ENCODE measurements at regions not wholly inside any gene's neighbourhood (a gene's known extent, or its start where the extent isn't known, plus 50 kb on each side); places are given as distances from the start of the nearest gene placed in this dataset.

DNA sequence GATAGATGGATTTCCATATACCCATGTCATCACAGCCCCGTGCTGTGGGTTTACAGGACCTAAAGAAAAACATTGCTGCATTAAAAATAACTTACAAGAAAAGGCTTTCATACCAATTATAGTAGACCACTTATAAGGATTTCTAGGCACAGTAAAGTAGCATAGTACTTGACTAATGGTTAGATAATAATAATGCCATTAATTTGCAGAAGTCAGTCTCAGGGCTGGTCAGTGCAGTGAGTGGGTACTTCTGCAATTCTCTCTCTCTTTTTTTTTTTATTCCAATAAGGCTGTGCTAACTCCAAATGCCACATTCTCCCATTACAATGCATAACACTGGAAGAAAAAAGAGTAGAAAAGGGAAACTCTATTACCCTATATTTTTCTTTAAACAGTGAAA lies 73.1 kb upstream of the TMPRSS15 start:
- no peak overlapping the region for H3K4me2 ChIP-seq (ENCODE audit: low read length)
- no peaks in the 10 kb centered on the region for H3K79me2 ChIP-seq (ENCODE audit: control insufficient read depth, insufficient read depth, low read length, poor library complexity)
- no peak overlapping the region for H2AFZ ChIP-seq (ENCODE audit: insufficient read depth, low read length, poor library complexity)
- no peaks in the 10 kb centered on the region for H3K27me3 ChIP-seq (ENCODE audit: insufficient read depth, low read length)
- no peak overlapping the region for H3K27ac ChIP-seq (ENCODE audit: low read depth, low read length)
- H2AK5ac ChIP-seq (ENCODE audit: low read length) = no peak overlapping the region
- no peaks in the 10 kb centered on the region for H3K79me1 ChIP-seq (ENCODE audit: low read length)
- no peak overlapping the region for H4K8ac ChIP-seq (ENCODE audit: low read depth, low read length)
- H2BK5ac ChIP-seq (ENCODE audit: low read depth, low read length, poor library complexity) = no peak overlapping the region
- no peak overlapping the region for H3K23ac ChIP-seq (ENCODE audit: low read length)
- H3K4ac ChIP-seq (ENCODE audit: low read depth, low read length) = no peak overlapping the region
- no peak overlapping the region for H3K9ac ChIP-seq (ENCODE audit: low read length)
- no peak overlapping the region for H3K18ac ChIP-seq (ENCODE audit: low read length)
- WGBS (ENCODE audit: extremely low coverage, insufficient coverage, insufficient read length) = no CpG with 5 or more reads among the region's 1 CpG
- H3K9me3 ChIP-seq (ENCODE audit: insufficient read depth, low read depth, low read length) = no peaks in the 10 kb centered on the region
- no peaks in the 10 kb centered on the region for H3K4me1 ChIP-seq (ENCODE audit: control insufficient read depth in 1 of 2, insufficient read depth in 2 of 2, low read length in 2 of 2)
- no peak overlapping the region for H4K91ac ChIP-seq (ENCODE audit: low read depth, low read length)
- no peak overlapping the region for H2BK12ac ChIP-seq (ENCODE audit: low read length)
- H3K4me3 ChIP-seq (ENCODE audit: low read depth, low read length) = no peak overlapping the region
- DNase-seq = no peak
- H3K14ac ChIP-seq (ENCODE audit: low read length) = no peak overlapping the region
- H4K12ac ChIP-seq (ENCODE audit: low read depth, low read length) = no peak overlapping the region
- H2BK120ac ChIP-seq (ENCODE audit: insufficient read depth, low read length, poor library complexity) = no peak overlapping the region
- H3K36me3 ChIP-seq (ENCODE audit: control insufficient read depth in 1 of 2, insufficient read depth in 2 of 2, low read length in 2 of 2) = no peaks in the 10 kb centered on the region

DNA sequence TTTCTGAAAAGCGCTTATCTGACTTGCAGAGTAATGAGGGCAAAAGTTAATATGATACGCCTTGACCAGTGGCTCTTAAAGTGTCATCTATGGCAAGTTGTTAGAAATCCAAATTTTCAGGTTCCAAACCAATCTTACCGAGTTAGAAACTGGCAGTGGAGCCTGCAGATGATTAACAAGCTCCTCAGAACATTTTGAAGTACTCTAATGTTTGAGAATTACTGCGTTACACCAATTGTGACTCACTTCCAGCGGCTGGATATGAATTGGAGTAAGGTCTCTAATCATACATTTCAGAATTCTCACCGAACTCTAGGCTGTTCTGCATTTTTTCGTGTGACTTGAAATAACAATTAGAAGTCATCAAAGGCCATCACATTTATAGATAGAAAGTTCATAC lies 73.5 kb upstream of the TMPRSS15 start:
- Histone ChIP-seq H4K12ac (ENCODE audit: low read depth, low read length) (no peak overlapping the region), H3K23ac (ENCODE audit: low read length) (no peak overlapping the region), H3K14ac (ENCODE audit: low read length) (no peak overlapping the region), H2AFZ (ENCODE audit: insufficient read depth, low read length, poor library complexity) (no peak overlapping the region), H3K27ac (ENCODE audit: low read depth, low read length) (no peak overlapping the region), H3K4ac (ENCODE audit: low read depth, low read length) (no peak overlapping the region), H3K18ac (ENCODE audit: low read length) (no peak overlapping the region), H2BK5ac (ENCODE audit: low read depth, low read length, poor library complexity) (no peak overlapping the region), H3K4me3 (ENCODE audit: low read depth, low read length) (no peak overlapping the region), H3K4me2 (ENCODE audit: low read length) (no peak overlapping the region), H2AK5ac (ENCODE audit: low read length) (no peak overlapping the region), H3K79me2 (ENCODE audit: control insufficient read depth, insufficient read depth, low read length, poor library complexity) (no peaks in the 10 kb centered on the region), H2BK12ac (ENCODE audit: low read length) (no peak overlapping the region), H3K9me3 (ENCODE audit: insufficient read depth, low read depth, low read length) (no peaks in the 10 kb centered on the region), H4K91ac (ENCODE audit: low read depth, low read length) (no peak overlapping the region), H3K4me1 (ENCODE audit: control insufficient read depth in 1 of 2, insufficient read depth in 2 of 2, low read length in 2 of 2) (no peaks in the 10 kb centered on the region), H4K8ac (ENCODE audit: low read depth, low read length) (no peak overlapping the region), H3K9ac (ENCODE audit: low read length) (no peak overlapping the region), H3K79me1 (ENCODE audit: low read length) (no peaks in the 10 kb centered on the region), H2BK120ac (ENCODE audit: insufficient read depth, low read length, poor library complexity) (no peak overlapping the region), H3K36me3 (ENCODE audit: control insufficient read depth in 1 of 2, insufficient read depth in 2 of 2, low read length in 2 of 2) (no peaks in the 10 kb centered on the region), H3K27me3 (ENCODE audit: insufficient read depth, low read length) (no peaks in the 10 kb centered on the region)
- DNase-seq = no peak
- WGBS (ENCODE audit: extremely low coverage, insufficient coverage, insufficient read length) = no CpG with 5 or more reads among the region's 7 CpGs

DNA sequence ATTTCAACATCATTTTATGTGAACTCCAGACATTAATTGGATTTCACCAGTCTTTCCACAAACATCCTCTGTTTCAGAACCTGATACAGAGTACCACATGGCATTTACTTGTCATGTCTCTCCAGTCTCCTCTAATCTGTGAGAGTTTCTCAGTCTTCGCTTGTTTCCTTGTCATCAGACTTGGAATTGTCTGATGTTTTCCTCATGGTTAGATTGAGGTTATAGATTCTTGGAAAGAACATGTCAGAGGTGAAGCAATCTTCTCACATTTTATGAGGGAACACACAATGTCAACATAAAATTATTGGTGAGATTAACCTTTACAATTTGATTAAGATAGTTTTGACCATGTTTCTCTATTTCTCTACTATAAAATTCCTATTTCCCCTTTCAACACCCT lies 74.9 kb upstream of the TMPRSS15 start:
- no peak overlapping the region for H4K8ac ChIP-seq (ENCODE audit: low read depth, low read length)
- no peak overlapping the region for H3K4me3 ChIP-seq (ENCODE audit: low read depth, low read length)
- no CpG with 5 or more reads among the region's 1 CpG for WGBS (ENCODE audit: extremely low coverage, insufficient coverage, insufficient read length)
- no peaks in the 10 kb centered on the region for H3K4me1 ChIP-seq (ENCODE audit: control insufficient read depth in 1 of 2, insufficient read depth in 2 of 2, low read length in 2 of 2)
- no peaks in the 10 kb centered on the region for H3K27me3 ChIP-seq (ENCODE audit: insufficient read depth, low read length)
- H3K9ac ChIP-seq (ENCODE audit: low read length) = no peak overlapping the region
- H3K9me3 ChIP-seq (ENCODE audit: insufficient read depth, low read depth, low read length) = no peaks in the 10 kb centered on the region
- no peaks in the 10 kb centered on the region for H3K36me3 ChIP-seq (ENCODE audit: control insufficient read depth in 1 of 2, insufficient read depth in 2 of 2, low read length in 2 of 2)
- no peak overlapping the region for H4K91ac ChIP-seq (ENCODE audit: low read depth, low read length)
- H3K14ac ChIP-seq (ENCODE audit: low read length) = no peak overlapping the region
- no peak overlapping the region for H2BK12ac ChIP-seq (ENCODE audit: low read length)
- no peak overlapping the region for H2AFZ ChIP-seq (ENCODE audit: insufficient read depth, low read length, poor library complexity)
- no peaks in the 10 kb centered on the region for H3K79me1 ChIP-seq (ENCODE audit: low read length)
- no peak overlapping the region for H3K23ac ChIP-seq (ENCODE audit: low read length)
- no peak overlapping the region for H4K12ac ChIP-seq (ENCODE audit: low read depth, low read length)
- no peak overlapping the region for H3K18ac ChIP-seq (ENCODE audit: low read length)
- H2BK5ac ChIP-seq (ENCODE audit: low read depth, low read length, poor library complexity) = no peak overlapping the region
- no peak overlapping the region for H3K4ac ChIP-seq (ENCODE audit: low read depth, low read length)
- no peak for DNase-seq
- H3K27ac ChIP-seq (ENCODE audit: low read depth, low read length) = no peak overlapping the region
- no peak overlapping the region for H3K4me2 ChIP-seq (ENCODE audit: low read length)
- H2AK5ac ChIP-seq (ENCODE audit: low read length) = no peak overlapping the region
- H3K79me2 ChIP-seq (ENCODE audit: control insufficient read depth, insufficient read depth, low read length, poor library complexity) = no peaks in the 10 kb centered on the region
- H2BK120ac ChIP-seq (ENCODE audit: insufficient read depth, low read length, poor library complexity) = no peak overlapping the region

DNA sequence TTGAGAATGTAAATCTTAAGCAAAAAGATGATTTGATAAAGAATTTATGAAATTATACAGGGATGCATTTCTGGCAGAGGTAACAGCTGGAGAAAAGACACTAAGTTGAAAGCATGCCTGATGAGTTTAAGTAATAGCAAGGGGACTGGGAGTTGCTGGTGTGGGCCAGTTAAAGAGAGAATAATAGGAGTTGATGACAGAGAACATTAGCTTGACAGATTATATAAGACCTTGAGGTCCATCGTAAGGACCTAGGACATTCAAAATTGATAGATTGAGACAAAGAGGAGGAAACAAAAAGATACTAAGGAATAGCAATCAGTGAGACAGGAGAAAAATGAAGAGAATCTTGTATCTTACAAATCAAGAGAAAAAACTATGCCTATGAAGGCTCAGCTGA lies 84.7 kb upstream of the TMPRSS15 start:
- no peak overlapping the region for H2BK5ac ChIP-seq (ENCODE audit: low read depth, low read length, poor library complexity)
- DNase-seq = no peak
- H3K4me3 ChIP-seq (ENCODE audit: low read depth, low read length) = no peak overlapping the region
- H2BK120ac ChIP-seq (ENCODE audit: insufficient read depth, low read length, poor library complexity) = no peak overlapping the region
- no peak overlapping the region for H3K14ac ChIP-seq (ENCODE audit: low read length)
- no peak overlapping the region for H3K27ac ChIP-seq (ENCODE audit: low read depth, low read length)
- no peaks in the 10 kb centered on the region for H3K79me1 ChIP-seq (ENCODE audit: low read length)
- H3K4ac ChIP-seq (ENCODE audit: low read depth, low read length) = no peak overlapping the region
- H4K91ac ChIP-seq (ENCODE audit: low read depth, low read length) = no peak overlapping the region
- no peak overlapping the region for H4K12ac ChIP-seq (ENCODE audit: low read depth, low read length)
- H3K18ac ChIP-seq (ENCODE audit: low read length) = no peak overlapping the region
- no peak overlapping the region for H2AFZ ChIP-seq (ENCODE audit: insufficient read depth, low read length, poor library complexity)
- H3K9me3 ChIP-seq (ENCODE audit: insufficient read depth, low read depth, low read length) = no peaks in the 10 kb centered on the region
- no peak overlapping the region for H3K9ac ChIP-seq (ENCODE audit: low read length)
- H3K4me1 ChIP-seq (ENCODE audit: control insufficient read depth in 1 of 2, insufficient read depth in 2 of 2, low read length in 2 of 2) = no peaks in the 10 kb centered on the region
- H2AK5ac ChIP-seq (ENCODE audit: low read length) = no peak overlapping the region
- no CpG with 5 or more reads among the region's 1 CpG for WGBS (ENCODE audit: extremely low coverage, insufficient coverage, insufficient read length)
- no peaks in the 10 kb centered on the region for H3K79me2 ChIP-seq (ENCODE audit: control insufficient read depth, insufficient read depth, low read length, poor library complexity)
- H3K36me3 ChIP-seq (ENCODE audit: control insufficient read depth in 1 of 2, insufficient read depth in 2 of 2, low read length in 2 of 2) = no peaks in the 10 kb centered on the region
- no peak overlapping the region for H4K8ac ChIP-seq (ENCODE audit: low read depth, low read length)
- H3K23ac ChIP-seq (ENCODE audit: low read length) = no peak overlapping the region
- H3K4me2 ChIP-seq (ENCODE audit: low read length) = no peak overlapping the region
- no peaks in the 10 kb centered on the region for H3K27me3 ChIP-seq (ENCODE audit: insufficient read depth, low read length)
- H2BK12ac ChIP-seq (ENCODE audit: low read length) = no peak overlapping the region
